Posterior vena cava (tissue), 2 donors: ENCODE measurements at regions not wholly inside any gene's neighbourhood (a gene's known extent, or its start where the extent isn't known, plus 50 kb on each side); places are given as distances from the start of the nearest gene placed in this dataset.

Source experiments
- DNase-seq: peaks from one replicate; pipeline ENCODE4 v3.0.0-alpha.2; 2020; ENCODE audit warnings: low spot score
- intact Hi-C, 2 donors: fragments of 100-400 bp; cut with DNase I; formaldehyde crosslinking; loops; one replicate each; pipeline versions ENCODE4 v1.14.1 to v1.14.2; 2022 to 2023
- donor health status: DM: yes; HTN: yes; CAD: no.
- donor health status: DM: yes; HTN: yes; CAD: no.

DNA sequence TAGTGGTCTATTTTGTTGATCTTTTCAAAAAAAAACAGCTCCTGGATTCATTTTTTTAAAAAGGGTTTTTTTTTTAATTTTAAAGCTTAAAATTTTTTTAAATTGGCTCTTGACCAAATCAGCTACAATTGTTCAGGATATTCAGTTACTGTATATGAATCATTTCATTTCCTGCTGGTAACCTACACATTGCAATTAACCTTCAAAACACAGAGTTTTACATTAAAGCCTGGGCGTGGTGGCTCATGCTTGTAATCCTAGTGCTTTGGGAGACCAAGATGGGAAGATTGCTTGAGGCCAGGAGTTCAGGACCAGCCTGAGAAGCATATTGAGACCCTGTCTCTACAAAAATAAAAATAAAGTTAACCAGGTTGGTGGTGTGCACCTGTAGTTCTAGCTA lies 163.4 kb downstream of the ALDH1A2 start:
- intact Hi-C loops, result no loop called here
- no peak for DNase-seq
